Frontal cortex (tissue), 3 donors: ENCODE measurements at regions not wholly inside any gene's neighbourhood (a gene's known extent, or its start where the extent isn't known, plus 50 kb on each side); places are given as distances from the start of the nearest gene placed in this dataset.

ENCODE experiments used
- DNase-seq, 2 donors: peaks; one replicate each; pipeline ENCODE4 v3.0.0; 2012; ENCODE audit warnings: low spot score in 2 of 2
- FAIRE-seq: peaks from 2 replicates; lab custom pipeline; 2012; peaks lifted over from hg19 to GRCh38; lab: Jason Lieb, UNC
- donor health status: control.
- donor health status: control.
- donor health status: control.

GRCh38 chr9:103867886-103868285, 226.2 kb upstream of the SMC2 start:
- peak; percentile 62 for FAIRE-seq
- DNase-seq = no peak

GRCh38 chr9:103872811-103873210, 221.3 kb upstream of the SMC2 start:
- DNase-seq (no peak), FAIRE-seq (no peak)

GRCh38 chr9:103881419-103881818, 212.7 kb upstream of the SMC2 start:
- FAIRE-seq (no peak), DNase-seq (no peak)

DNA sequence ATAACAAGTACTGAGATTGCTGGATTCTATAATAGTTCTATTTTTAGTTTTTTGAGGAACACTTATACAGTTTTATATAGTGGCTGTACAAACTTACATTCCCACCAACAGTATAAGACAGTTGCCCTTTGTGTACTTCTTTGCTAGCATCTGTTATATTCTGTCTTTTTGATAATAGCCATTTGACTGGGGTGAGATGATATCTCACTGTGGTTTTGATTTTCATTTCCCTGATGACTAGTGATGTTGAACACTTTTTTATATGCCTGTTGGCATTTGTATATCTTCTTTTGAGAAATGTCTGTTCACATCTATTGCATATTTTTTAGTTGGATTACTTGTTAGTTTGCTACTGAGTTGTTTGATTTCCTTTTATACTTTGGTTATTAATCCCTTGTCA, 204.1 kb upstream of the SMC2 start:
- FAIRE-seq = no peak
- no peak for DNase-seq

DNA sequence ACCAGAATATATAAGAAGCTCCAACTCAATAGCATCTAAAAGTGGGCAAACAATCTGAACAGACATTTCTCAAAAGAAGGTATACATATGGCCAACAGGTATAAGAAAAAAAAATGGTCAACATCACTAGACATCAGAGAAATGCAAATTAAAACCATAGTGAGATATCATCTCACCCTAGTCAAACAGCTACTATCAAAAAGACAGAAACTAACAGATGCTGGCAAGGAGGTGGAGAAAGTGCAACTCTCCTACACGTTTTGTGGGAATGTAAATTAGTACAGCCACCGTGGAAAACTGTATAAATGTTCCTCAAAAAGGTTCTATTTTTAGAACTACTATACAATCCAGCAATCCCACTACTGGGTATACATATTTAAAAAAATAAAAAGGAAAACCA, 199.9 kb upstream of the SMC2 start:
- DNase-seq (no peak), FAIRE-seq (no peak)

- DNase-seq (no peak), FAIRE-seq (no peak)
Measured at GRCh38 chr9:103898550-103898949, 195.6 kb upstream of the SMC2 start.

DNA sequence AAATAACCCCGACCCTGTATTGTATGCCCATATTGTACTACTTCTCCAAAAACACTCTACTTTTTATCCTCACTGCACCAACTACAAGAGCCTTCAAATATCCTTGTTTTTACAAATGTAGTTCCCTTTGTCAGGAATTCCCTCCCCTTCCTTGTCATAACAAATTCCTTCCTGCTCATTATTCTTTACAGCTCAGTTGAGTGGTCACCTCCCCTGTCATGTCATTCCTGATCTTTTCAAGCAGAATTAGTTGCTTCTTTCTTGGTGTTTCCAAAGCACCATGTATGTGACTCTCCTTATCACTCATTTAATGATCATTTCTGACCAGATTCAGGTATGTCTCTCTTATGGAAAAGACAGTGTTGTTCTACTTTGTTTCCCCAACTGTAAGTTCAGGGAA, 194.2 kb upstream of the SMC2 start:
- FAIRE-seq = no peak
- no peak for DNase-seq

GRCh38 chr9:103900466-103900865, 193.6 kb upstream of the SMC2 start:
- FAIRE-seq (no peak), DNase-seq (no peak)

- DNase-seq (no peak), FAIRE-seq (no peak)
Measured at GRCh38 chr9:103902263-103902662, 191.8 kb upstream of the SMC2 start.

DNA sequence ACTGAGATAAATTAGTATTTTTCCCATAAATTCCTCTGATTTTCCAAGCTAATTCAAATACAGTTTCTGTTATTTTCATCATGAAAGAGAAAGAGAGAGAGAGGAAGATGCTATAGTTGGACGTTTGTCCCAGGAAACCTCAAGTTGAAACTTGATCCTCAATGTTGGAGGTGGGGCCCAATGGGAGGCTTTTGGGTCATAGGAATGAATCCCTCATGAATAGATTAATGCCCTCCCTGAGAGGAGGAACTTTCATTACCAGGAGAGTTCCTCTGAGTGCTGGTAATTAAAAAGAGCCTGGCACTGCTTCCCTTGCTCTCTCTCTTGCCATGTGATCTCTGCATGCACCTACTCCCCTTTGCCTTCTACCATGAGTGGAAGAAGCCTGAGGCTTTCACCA, 189.9 kb upstream of the SMC2 start:
- FAIRE-seq = no peak
- no peak for DNase-seq

DNA sequence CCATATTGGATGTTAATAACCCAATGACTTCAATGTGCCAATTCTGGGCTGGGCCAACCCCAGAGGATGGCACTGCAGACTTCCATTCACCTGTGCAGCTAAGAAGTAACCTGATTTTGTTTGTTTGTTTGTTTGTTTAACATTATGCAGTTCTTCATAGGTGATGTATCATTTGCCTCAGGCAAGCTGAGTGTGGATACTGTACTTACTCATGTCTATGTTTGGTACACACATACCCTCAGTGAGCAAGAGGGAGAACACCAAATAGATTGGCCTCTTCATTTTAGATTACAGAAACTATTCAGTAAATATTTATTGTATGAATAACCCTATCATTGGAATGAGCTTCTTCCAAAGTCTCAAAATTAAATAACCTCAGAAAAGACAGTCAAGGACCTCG, 180.2 kb upstream of the SMC2 start:
- DNase-seq (no peak), FAIRE-seq (no peak)

GRCh38 chr9:103919605-103920209, 174.4 kb upstream of the SMC2 start:
- FAIRE-seq = no peak

GRCh38 chr9:103928442-103928841, 165.7 kb upstream of the SMC2 start:
- DNase-seq = no peak

More at GRCh38 chr9:103919605-103920209, 174.4 kb upstream of the SMC2 start:
- no peak for DNase-seq

DNA sequence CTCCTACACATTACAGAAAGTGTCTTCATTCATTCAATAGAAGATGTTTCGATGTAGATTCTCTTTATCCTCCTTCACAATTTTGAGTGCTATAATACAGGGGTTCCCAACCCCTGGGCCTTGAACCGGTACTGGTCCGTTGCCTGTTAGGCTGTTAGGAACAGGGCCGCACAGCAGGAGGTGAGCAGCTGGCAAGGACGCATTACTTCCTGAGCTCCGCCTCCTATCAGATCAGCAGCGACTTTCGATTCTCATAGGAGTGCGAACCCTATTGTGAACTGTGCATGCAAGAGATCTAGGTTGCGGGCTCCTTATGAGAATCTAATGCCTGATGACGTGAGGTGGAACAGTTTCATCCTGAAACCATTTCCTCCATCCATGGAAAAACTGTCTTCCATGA, 153.0 kb upstream of the SMC2 start:
- FAIRE-seq = no peak

More at GRCh38 chr9:103928442-103928841, 165.7 kb upstream of the SMC2 start:
- FAIRE-seq = no peak

GRCh38 chr9:103942200-103942599, 151.9 kb upstream of the SMC2 start:
- DNase-seq (no peak), FAIRE-seq (no peak)

More for the DNA sequence above, 153.0 kb upstream of the SMC2 start:
- DNase-seq = no peak

GRCh38 chr9:103942651-103943050, 151.5 kb upstream of the SMC2 start:
- FAIRE-seq (no peak), DNase-seq (no peak)

- DNase-seq (no peak), FAIRE-seq (no peak)
Measured at GRCh38 chr9:103949096-103949495, 145.0 kb upstream of the SMC2 start.

GRCh38 chr9:103977163-103977562, 116.9 kb upstream of the SMC2 start:
- no peak for DNase-seq
- FAIRE-seq = no peak

GRCh38 chr9:103978396-103978795, 115.7 kb upstream of the SMC2 start:
- FAIRE-seq = no peak
- DNase-seq = no peak

DNA sequence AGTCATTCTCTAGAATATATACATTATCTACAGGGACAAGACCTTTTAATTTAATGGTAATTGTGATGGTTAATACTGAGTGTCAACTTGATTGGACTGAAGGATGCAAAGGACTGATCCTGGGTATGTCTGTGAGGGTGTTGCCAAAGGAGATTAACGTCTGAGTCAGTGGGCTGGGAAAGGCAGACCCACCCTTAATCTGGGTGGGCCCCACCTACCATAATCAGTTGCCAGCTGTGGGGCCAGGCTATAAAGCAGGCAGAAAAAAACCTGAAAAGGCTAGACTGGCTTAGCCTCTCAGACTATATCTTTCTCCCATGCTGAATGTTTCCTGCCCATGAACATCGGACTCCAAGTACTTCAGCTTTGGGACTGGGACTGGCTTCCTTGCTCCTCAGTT, 112.2 kb upstream of the SMC2 start:
- DNase-seq (no peak), FAIRE-seq (no peak)

GRCh38 chr9:103985077-103985476, 109.0 kb upstream of the SMC2 start:
- FAIRE-seq = no peak
- DNase-seq = no peak

- DNase-seq (no peak), FAIRE-seq (no peak)
Measured at GRCh38 chr9:103988821-103989220, 105.3 kb upstream of the SMC2 start.
